ENCODE measurements at regions not wholly inside any gene's neighbourhood (a gene's known extent, or its start where the extent isn't known, plus 50 kb on each side); places are given as distances from the start of the nearest gene placed in this dataset.

GRCh38 chr2:5751873-5752482, 59.8 kb downstream of the SOX11 start:
- no peak for TF ChIP-seq TAF1 (IDR thresholded peaks at IDR 0.05; ENCODE audit: borderline replicate concordance, insufficient read depth, low read length)

GRCh38 chr2:5756272-5756671, 64.1 kb downstream of the SOX11 start:
- TF ChIP-seq FOXP2 (optimal IDR thresholded peaks at IDR 0.05; ENCODE audit: borderline replicate concordance, extremely low read depth, extremely low read length, insufficient read depth) (no peak), SIN3A (IDR thresholded peaks at IDR 0.05; ENCODE audit: borderline replicate concordance, insufficient read depth, low read length) (no peak), REST (IDR thresholded peaks at IDR 0.05; ENCODE audit: insufficient read depth in 1 of 2, low read depth in 2 of 2, low read length in 2 of 2) (no peak), TAF1 (IDR thresholded peaks at IDR 0.05; ENCODE audit: borderline replicate concordance, insufficient read depth, low read length) (no peak), POLR2AphosphoS5 (IDR thresholded peaks at IDR 0.05; ENCODE audit: low read depth, low read length) (no peak)

- TF ChIP-seq REST (IDR thresholded peaks at IDR 0.05; ENCODE audit: insufficient read depth in 1 of 2, low read depth in 2 of 2, low read length in 2 of 2) (no peak), POLR2AphosphoS5 (IDR thresholded peaks at IDR 0.05; ENCODE audit: low read depth, low read length) (no peak), TAF1 (IDR thresholded peaks at IDR 0.05; ENCODE audit: borderline replicate concordance, insufficient read depth, low read length) (no peak), SIN3A (IDR thresholded peaks at IDR 0.05; ENCODE audit: borderline replicate concordance, insufficient read depth, low read length) (no peak), FOXP2 (optimal IDR thresholded peaks at IDR 0.05; ENCODE audit: borderline replicate concordance, extremely low read depth, extremely low read length, insufficient read depth) (no peak)
Observed at GRCh38 chr2:5758346-5758745, 66.2 kb downstream of the SOX11 start.

GRCh38 chr2:5759949-5760348, 67.8 kb downstream of the SOX11 start:
- TF ChIP-seq TAF1 (IDR thresholded peaks at IDR 0.05; ENCODE audit: borderline replicate concordance, insufficient read depth, low read length): no peak
- TF ChIP-seq REST (IDR thresholded peaks at IDR 0.05; ENCODE audit: insufficient read depth in 1 of 2, low read depth in 2 of 2, low read length in 2 of 2): no peak

GRCh38 chr2:5763531-5763930, 71.3 kb downstream of the SOX11 start:
- TF ChIP-seq TAF1 (IDR thresholded peaks at IDR 0.05; ENCODE audit: borderline replicate concordance, insufficient read depth, low read length): no peak
- TF ChIP-seq POLR2AphosphoS5 (IDR thresholded peaks at IDR 0.05; ENCODE audit: low read depth, low read length): no peak
- TF ChIP-seq SIN3A (IDR thresholded peaks at IDR 0.05; ENCODE audit: borderline replicate concordance, insufficient read depth, low read length): no peak
- TF ChIP-seq FOXP2 (optimal IDR thresholded peaks at IDR 0.05; ENCODE audit: borderline replicate concordance, extremely low read depth, extremely low read length, insufficient read depth): no peak

GRCh38 chr2:5764041-5764440, 71.9 kb downstream of the SOX11 start:
- no peak for TF ChIP-seq REST (IDR thresholded peaks at IDR 0.05; ENCODE audit: insufficient read depth in 1 of 2, low read depth in 2 of 2, low read length in 2 of 2)
- no peak for TF ChIP-seq SIN3A (IDR thresholded peaks at IDR 0.05; ENCODE audit: borderline replicate concordance, insufficient read depth, low read length)
- TF ChIP-seq FOXP2 (optimal IDR thresholded peaks at IDR 0.05; ENCODE audit: borderline replicate concordance, extremely low read depth, extremely low read length, insufficient read depth): no peak
- TF ChIP-seq POLR2AphosphoS5 (IDR thresholded peaks at IDR 0.05; ENCODE audit: low read depth, low read length): no peak

Measured in PFSK-1 (cell line).